ENCODE measurements at regions not wholly inside any gene's neighbourhood (a gene's known extent, or its start where the extent isn't known, plus 50 kb on each side); places are given as distances from the start of the nearest gene placed in this dataset.

- H3K79me2 ChIP-seq (ENCODE audit: insufficient read depth, low read length), result no peaks in the 10 kb centered on the region
These were observed 87.0 kb upstream of the TNC start for GRCh38 chr9:115204904-115205453.

GRCh38 chr9:115207003-115207836 is 89.3 kb upstream of the TNC start:
- H2AFZ ChIP-seq (ENCODE audit: low read depth, low read length, severe bottlenecking), result no peak overlapping the region
- no peaks in the 10 kb centered on the region for H3K27me3 ChIP-seq (ENCODE audit: low read length)

More at GRCh38 chr9:115204904-115205453, 87.0 kb upstream of the TNC start:
- Histone ChIP-seq H3K27me3 (ENCODE audit: low read length) (no peaks in the 10 kb centered on the region), H3K9me2 (replicated peaks; ENCODE audit: insufficient read depth, low read length) (no peaks in the 10 kb centered on the region), H2AFZ (ENCODE audit: low read depth, low read length, severe bottlenecking) (no peak overlapping the region), H4K20me1 (ENCODE audit: low read depth, low read length) (no peaks in the 10 kb centered on the region), H3K36me3 (ENCODE audit: low read length) (no peaks in the 10 kb centered on the region), H3F3A (ENCODE audit: insufficient read depth) (no peaks in the 10 kb centered on the region), H3K9ac (ENCODE audit: low read length) (no peak overlapping the region), H3K4me3 (ENCODE audit: insufficient read depth, low read length, poor library complexity, severe bottlenecking) (no peak overlapping the region), H3K27ac (ENCODE audit: low read depth, low read length) (no peak overlapping the region), H3K4me2 (ENCODE audit: low read depth, low read length, poor library complexity, severe bottlenecking) (no peak overlapping the region), H3K9me3 (ENCODE audit: insufficient read depth, low read length) (no peaks in the 10 kb centered on the region)
- TF ChIP-seq CTCF (IDR thresholded peaks at IDR 0.05; ENCODE audit: insufficient read depth, low read length, poor library complexity, severe bottlenecking) (no peak), EZH2phosphoT487 (conservative IDR thresholded peaks at IDR 0.05; ENCODE audit: low read length) (no peak)

GRCh38 chr9:115208501-115208900 is 90.5 kb upstream of the TNC start:
- Histone ChIP-seq H3K4me2 (ENCODE audit: low read depth, low read length, poor library complexity, severe bottlenecking) (no peak overlapping the region), H3K4me3 (ENCODE audit: insufficient read depth, low read length, poor library complexity, severe bottlenecking) (no peak overlapping the region), H3K27ac (ENCODE audit: low read depth, low read length) (no peak overlapping the region), H2AFZ (ENCODE audit: low read depth, low read length, severe bottlenecking) (no peak overlapping the region), H3K27me3 (ENCODE audit: low read length) (no peaks in the 10 kb centered on the region), H3K9me2 (replicated peaks; ENCODE audit: insufficient read depth, low read length) (no peaks in the 10 kb centered on the region), H3K9ac (ENCODE audit: low read length) (no peak overlapping the region), H4K20me1 (ENCODE audit: low read depth, low read length) (no peaks in the 10 kb centered on the region), H3K79me2 (ENCODE audit: insufficient read depth, low read length) (no peaks in the 10 kb centered on the region), H3F3A (ENCODE audit: insufficient read depth) (no peaks in the 10 kb centered on the region), H3K9me3 (ENCODE audit: insufficient read depth, low read length) (no peaks in the 10 kb centered on the region), H3K36me3 (ENCODE audit: low read length) (no peaks in the 10 kb centered on the region)
- TF ChIP-seq EZH2phosphoT487 (conservative IDR thresholded peaks at IDR 0.05; ENCODE audit: low read length) (no peak), CTCF (IDR thresholded peaks at IDR 0.05; ENCODE audit: insufficient read depth, low read length, poor library complexity, severe bottlenecking) (no peak)

More at GRCh38 chr9:115207003-115207836, 89.3 kb upstream of the TNC start:
- Histone ChIP-seq H3K9ac (ENCODE audit: low read length) (no peak overlapping the region), H4K20me1 (ENCODE audit: low read depth, low read length) (no peaks in the 10 kb centered on the region), H3K27ac (ENCODE audit: low read depth, low read length) (no peak overlapping the region), H3F3A (ENCODE audit: insufficient read depth) (no peaks in the 10 kb centered on the region), H3K36me3 (ENCODE audit: low read length) (no peaks in the 10 kb centered on the region), H3K4me3 (ENCODE audit: insufficient read depth, low read length, poor library complexity, severe bottlenecking) (no peak overlapping the region), H3K4me2 (ENCODE audit: low read depth, low read length, poor library complexity, severe bottlenecking) (no peak overlapping the region), H3K9me2 (replicated peaks; ENCODE audit: insufficient read depth, low read length) (no peaks in the 10 kb centered on the region), H3K79me2 (ENCODE audit: insufficient read depth, low read length) (no peaks in the 10 kb centered on the region), H3K9me3 (ENCODE audit: insufficient read depth, low read length) (no peaks in the 10 kb centered on the region)
- no peak for TF ChIP-seq EZH2phosphoT487 (conservative IDR thresholded peaks at IDR 0.05; ENCODE audit: low read length)
- TF ChIP-seq CTCF (IDR thresholded peaks at IDR 0.05; ENCODE audit: insufficient read depth, low read length, poor library complexity, severe bottlenecking), result no peak
